Ectodermal cell (in vitro differentiated cells): ENCODE measurements at regions not wholly inside any gene's neighbourhood (a gene's known extent, or its start where the extent isn't known, plus 50 kb on each side); places are given as distances from the start of the nearest gene placed in this dataset.
"Not testable (repeated sequence)": the region's sequence is repeated elsewhere in the genome, so short reads cannot be mapped to it uniquely, and the experiment has no call there.

Source experiments
- H3K27ac ChIP-seq: 2 replicates; pipeline ENCODE4 v1.7.0; 2013; ENCODE audit warnings: mild to moderate bottlenecking, low read depth, low read length; ENCODE audit not compliant: insufficient read depth, poor library complexity, severe bottlenecking
- H3K27me3 ChIP-seq: 2 replicates; pipeline ENCODE4 v1.7.0; 2013; ENCODE audit warnings: mild to moderate bottlenecking, low read length; ENCODE audit not compliant: insufficient read depth, control insufficient read depth, poor library complexity, severe bottlenecking
- H3K36me3 ChIP-seq: one replicate; pipeline ENCODE4 v1.7.0; 2013; ENCODE audit warnings: low read length; ENCODE audit not compliant: control insufficient read depth, insufficient read depth
- H3K4me1 ChIP-seq: one replicate; pipeline ENCODE4 v1.7.0; 2013; ENCODE audit warnings: low read length; ENCODE audit not compliant: control insufficient read depth, insufficient read depth
- H3K4me3 ChIP-seq: 2 replicates; pipeline ENCODE4 v1.7.0; 2013; ENCODE audit warnings: low read depth, low read length, control low read depth; ENCODE audit not compliant: insufficient read depth
- H3K9me3 ChIP-seq: 2 replicates; pipeline ENCODE4 v1.7.0; 2013; ENCODE audit warnings: mild to moderate bottlenecking, low read length, moderate library complexity; ENCODE audit not compliant: control insufficient read depth
- WGBS, 2 experiments: methylation state at CpG; one replicate each; pipeline ENCODE4 v1.1.7; 2013; ENCODE audit warnings: missing lambda C conversion rate in 2 of 2; 5-methylcytosine and 5-hydroxymethylcytosine counted together

DNA sequence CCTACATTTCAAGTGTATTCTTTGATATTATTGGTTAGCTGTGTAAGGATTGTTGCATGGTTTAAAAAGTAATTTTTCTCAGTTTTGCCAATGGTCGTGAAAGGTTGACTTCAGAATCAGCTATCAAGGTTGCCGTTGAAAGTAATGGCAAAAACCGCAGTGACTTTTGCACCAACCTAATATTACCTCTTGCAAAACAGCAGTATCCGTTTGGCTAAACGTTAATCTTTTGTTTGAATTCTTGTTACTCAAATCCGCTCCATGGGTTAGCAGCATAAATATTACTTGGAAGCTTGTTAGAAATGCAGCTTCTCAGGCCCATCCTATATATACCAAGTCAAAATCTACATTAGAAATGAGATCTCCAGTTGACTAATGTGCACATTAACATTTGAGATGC is 141.6 kb upstream of the PRSS12 start:
- H3K4me1 ChIP-seq, H3K27me3 ChIP-seq, H3K36me3 ChIP-seq, H3K27ac ChIP-seq, H3K4me3 ChIP-seq, H3K9me3 ChIP-seq: not testable (repeated sequence)
- WGBS, 2 experiments = 89 to 97% methylated on average over 5 to 6 of the region's 6 CpGs

- not testable (repeated sequence) for H3K4me1 ChIP-seq, H3K36me3 ChIP-seq, H3K9me3 ChIP-seq, H3K27ac ChIP-seq, H3K27me3 ChIP-seq, H3K4me3 ChIP-seq
- WGBS, 2 experiments = 92 to 95% methylated on average over 4 of the region's 5 CpGs
Observed at GRCh38 chr4:118502967-118503366, 150.2 kb upstream of the PRSS12 start.

DNA sequence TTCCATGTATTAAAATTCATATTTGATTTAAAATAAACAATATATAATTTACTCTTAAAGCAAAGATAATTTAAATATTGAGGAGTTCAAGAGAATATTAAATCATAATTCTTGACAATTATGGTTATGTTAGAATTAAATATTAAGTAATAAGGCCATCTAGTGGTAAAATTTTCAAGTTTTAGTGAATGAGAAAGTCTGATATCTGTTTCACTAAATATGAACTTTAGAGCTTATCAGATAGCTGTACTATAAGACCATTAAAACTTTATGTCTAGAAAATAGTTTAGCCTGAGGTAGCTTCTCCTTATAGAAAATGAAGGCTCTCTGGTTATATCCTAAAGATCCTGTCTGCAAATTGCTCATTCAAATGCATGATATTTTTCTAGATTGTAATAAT is 152.1 kb upstream of the PRSS12 start:
- H3K4me3 ChIP-seq, H3K27ac ChIP-seq, H3K4me1 ChIP-seq, H3K27me3 ChIP-seq, H3K9me3 ChIP-seq, H3K36me3 ChIP-seq: not testable (repeated sequence)

DNA sequence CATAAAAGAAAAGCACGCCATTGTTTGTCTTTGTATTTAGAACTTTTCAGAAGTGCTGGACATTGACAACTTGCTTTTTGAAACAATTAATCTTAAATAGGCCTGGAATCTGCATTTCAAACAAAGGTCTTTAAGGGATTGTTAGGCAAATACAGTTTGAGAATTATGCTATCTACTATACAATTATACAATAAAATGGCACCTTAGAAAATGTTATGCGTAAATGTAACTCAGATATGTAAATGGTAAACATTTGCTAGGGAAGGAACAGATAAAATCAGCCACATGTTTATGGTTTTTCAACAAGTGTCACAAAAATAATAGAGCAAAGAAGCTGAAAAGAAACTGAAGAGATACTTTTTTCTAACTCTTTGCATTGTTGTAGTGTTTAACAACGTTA is 152.7 kb upstream of the PRSS12 start:
- not testable (repeated sequence) for H3K4me3 ChIP-seq, H3K4me1 ChIP-seq, H3K36me3 ChIP-seq, H3K9me3 ChIP-seq, H3K27ac ChIP-seq, H3K27me3 ChIP-seq
- WGBS, 2 experiments = 64% methylated on average over 1 of the region's 3 CpGs; no CpG with 5 or more reads in 1 of the 2 experiments

- 94% methylated on average over 2 of the region's 3 CpGs; no CpG with 5 or more reads in 1 of the 2 experiments for WGBS, 2 experiments
- not testable (repeated sequence) for H3K27me3 ChIP-seq, H3K27ac ChIP-seq, H3K36me3 ChIP-seq, H3K4me3 ChIP-seq, H3K9me3 ChIP-seq, H3K4me1 ChIP-seq
Observed at GRCh38 chr4:118512870-118513269, 160.1 kb upstream of the PRSS12 start.

DNA sequence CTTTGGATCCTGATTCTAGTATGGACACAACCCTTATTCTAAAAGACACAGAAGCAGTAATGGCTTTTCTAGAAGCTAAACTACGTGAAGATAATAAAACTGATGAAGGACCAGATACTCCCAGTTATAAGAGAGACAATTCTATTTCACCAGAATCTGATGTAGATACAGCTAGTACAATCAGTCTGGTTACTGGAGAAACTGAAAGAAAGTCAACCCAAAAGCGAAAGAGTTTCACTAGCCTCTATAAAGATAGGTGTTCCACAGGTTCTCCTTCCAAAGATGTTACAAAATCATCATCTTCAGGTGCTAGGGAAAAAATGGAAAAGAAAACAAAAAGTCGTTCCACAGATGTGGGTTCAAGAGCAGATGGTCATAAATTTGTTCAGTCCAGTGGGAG is 161.5 kb upstream of the PRSS12 start:
- not testable (repeated sequence) for H3K36me3 ChIP-seq, H3K4me3 ChIP-seq, H3K9me3 ChIP-seq, H3K27ac ChIP-seq, H3K27me3 ChIP-seq, H3K4me1 ChIP-seq
- WGBS, 2 experiments = 83% methylated on average over 1 of the region's 3 CpGs; no CpG with 5 or more reads in 1 of the 2 experiments

GRCh38 chr4:118516107-118516506 is 163.3 kb upstream of the PRSS12 start:
- H3K27me3 ChIP-seq, H3K27ac ChIP-seq, H3K4me3 ChIP-seq, H3K9me3 ChIP-seq, H3K4me1 ChIP-seq, H3K36me3 ChIP-seq: not testable (repeated sequence)
- 92 to 93% methylated on average over 1 of the region's 1 CpG for WGBS, 2 experiments

DNA sequence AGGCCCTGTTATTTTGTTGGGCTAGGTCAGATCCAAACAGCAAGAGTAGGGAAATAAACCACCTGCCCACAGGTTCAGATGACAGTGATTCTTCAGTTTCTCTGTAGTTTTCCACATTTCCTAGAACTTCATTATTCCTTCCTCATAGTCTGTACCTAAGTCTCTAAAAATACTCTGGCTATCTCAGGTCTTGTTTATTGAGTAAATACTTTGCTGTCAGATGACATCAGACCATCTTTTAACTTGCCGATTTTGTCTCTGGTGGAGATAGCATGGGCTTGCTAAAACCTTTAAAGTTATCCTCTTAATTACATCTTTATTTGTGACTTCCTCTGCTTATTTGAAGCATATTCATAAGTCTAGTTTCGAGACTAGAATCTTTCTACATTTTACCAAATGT is 155.1 kb upstream of the METTL14 start:
- WGBS, 2 experiments = 91 to 96% methylated on average over 2 of the region's 2 CpGs

DNA sequence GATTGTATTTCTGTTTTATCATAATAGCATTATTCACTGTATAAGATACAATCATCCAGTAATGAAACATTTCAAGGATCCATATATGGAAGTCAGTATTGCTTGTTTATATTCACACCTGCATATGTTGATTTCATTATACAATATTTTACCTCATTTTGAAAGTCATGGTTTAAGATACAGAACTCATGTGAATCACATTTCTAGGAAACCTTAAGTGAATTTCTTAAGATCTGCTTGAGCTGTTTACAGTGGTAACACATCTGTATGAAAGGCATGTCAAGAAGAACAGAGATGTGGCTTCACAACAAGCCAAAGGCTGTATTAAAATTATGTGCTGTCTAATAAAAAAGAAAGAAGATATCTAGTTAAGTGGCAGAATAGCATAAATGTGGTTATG is 153.2 kb upstream of the METTL14 start:
- not testable (repeated sequence) for H3K4me1 ChIP-seq, H3K36me3 ChIP-seq, H3K27ac ChIP-seq, H3K27me3 ChIP-seq, H3K4me3 ChIP-seq, H3K9me3 ChIP-seq

More for the DNA sequence above, 155.1 kb upstream of the METTL14 start:
- H3K27ac ChIP-seq, H3K9me3 ChIP-seq, H3K27me3 ChIP-seq, H3K4me3 ChIP-seq, H3K36me3 ChIP-seq, H3K4me1 ChIP-seq: not testable (repeated sequence)

GRCh38 chr4:118535788-118536187 is 149.4 kb upstream of the METTL14 start:
- H3K27me3 ChIP-seq, H3K27ac ChIP-seq, H3K4me3 ChIP-seq, H3K9me3 ChIP-seq, H3K4me1 ChIP-seq, H3K36me3 ChIP-seq: not testable (repeated sequence)
- WGBS, 2 experiments = no CpG with 5 or more reads among the region's 3 CpGs

- not testable (repeated sequence) for H3K9me3 ChIP-seq, H3K4me3 ChIP-seq, H3K4me1 ChIP-seq, H3K36me3 ChIP-seq, H3K27me3 ChIP-seq, H3K27ac ChIP-seq
- WGBS, 2 experiments = 95% methylated on average over 1 of the region's 2 CpGs; no CpG with 5 or more reads in 1 of the 2 experiments
Observed at GRCh38 chr4:118539412-118540077, 145.6 kb upstream of the METTL14 start.
